ENCODE measurements at regions not wholly inside any gene's neighbourhood (a gene's known extent, or its start where the extent isn't known, plus 50 kb on each side); places are given as distances from the start of the nearest gene placed in this dataset.

DNA sequence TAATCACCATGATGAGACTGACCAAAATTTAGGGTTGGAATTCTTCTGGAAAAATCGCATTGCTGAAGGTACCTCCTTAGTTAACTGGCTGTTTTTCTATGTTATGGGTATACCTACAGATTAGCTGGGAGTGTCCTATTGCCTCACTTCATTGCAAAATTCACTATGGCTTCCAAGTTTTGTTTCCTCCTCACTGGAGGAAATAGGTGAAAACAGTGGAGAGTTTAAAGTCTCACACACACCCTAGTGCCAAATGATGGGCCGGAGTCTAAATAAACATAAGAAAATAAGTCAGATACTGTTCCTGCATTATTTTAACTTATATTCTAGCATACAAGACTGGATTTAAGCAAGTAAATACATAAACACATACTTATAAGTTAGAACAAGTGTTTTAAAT, 98.2 kb downstream of the AHR start:
- TF ChIP-seq, protein P1, sequence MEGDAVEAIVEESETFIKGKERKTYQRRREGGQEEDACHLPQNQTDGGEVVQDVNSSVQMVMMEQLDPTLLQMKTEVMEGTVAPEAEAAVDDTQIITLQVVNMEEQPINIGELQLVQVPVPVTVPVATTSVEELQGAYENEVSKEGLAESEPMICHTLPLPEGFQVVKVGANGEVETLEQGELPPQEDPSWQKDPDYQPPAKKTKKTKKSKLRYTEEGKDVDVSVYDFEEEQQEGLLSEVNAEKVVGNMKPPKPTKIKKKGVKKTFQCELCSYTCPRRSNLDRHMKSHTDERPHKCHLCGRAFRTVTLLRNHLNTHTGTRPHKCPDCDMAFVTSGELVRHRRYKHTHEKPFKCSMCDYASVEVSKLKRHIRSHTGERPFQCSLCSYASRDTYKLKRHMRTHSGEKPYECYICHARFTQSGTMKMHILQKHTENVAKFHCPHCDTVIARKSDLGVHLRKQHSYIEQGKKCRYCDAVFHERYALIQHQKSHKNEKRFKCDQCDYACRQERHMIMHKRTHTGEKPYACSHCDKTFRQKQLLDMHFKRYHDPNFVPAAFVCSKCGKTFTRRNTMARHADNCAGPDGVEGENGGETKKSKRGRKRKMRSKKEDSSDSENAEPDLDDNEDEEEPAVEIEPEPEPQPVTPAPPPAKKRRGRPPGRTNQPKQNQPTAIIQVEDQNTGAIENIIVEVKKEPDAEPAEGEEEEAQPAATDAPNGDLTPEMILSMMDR (IDR thresholded peaks at IDR 0.05; ENCODE audit: insufficient read depth, low read length, poor library complexity, severe bottlenecking), result no peak
- no peak for TF ChIP-seq EZH2phosphoT487 (conservative IDR thresholded peaks at IDR 0.05; ENCODE audit: low read length)
